SK-N-SH treated with all-trans-retinoic acid at 6 μM for 48 hours (cell line): ENCODE measurements at regions not wholly inside any gene's neighbourhood (a gene's known extent, or its start where the extent isn't known, plus 50 kb on each side); places are given as distances from the start of the nearest gene placed in this dataset.

ENCODE experiments used
- ARNTL ChIP-seq: fragments of 450-650 bp; formaldehyde crosslinking; IDR thresholded peaks from 2 replicates; pipeline ENCODE4 v1.5.0; 2020; ENCODE audit warnings: low read depth, mild to moderate bottlenecking, moderate library complexity, borderline replicate concordance
- CSDC2 ChIP-seq: fragments of 250-450 bp; sonication (Bioruptor Pico); IDR thresholded peaks from 2 replicates; pipeline ENCODE4 v1.5.0; 2020; ENCODE audit warnings: mild to moderate bottlenecking, moderate library complexity
- ESRRG ChIP-seq: fragments of 250-450 bp; sonication (Bioruptor Pico); IDR thresholded peaks from 2 replicates; pipeline ENCODE4 v1.6.1; 2021; ENCODE audit warnings: mild to moderate bottlenecking
- RARB ChIP-seq: fragments of 250-450 bp; sonication (Bioruptor Pico); IDR thresholded peaks from 2 replicates; pipeline ENCODE4 v1.8.0; 2021; ENCODE audit warnings: mild to moderate bottlenecking, moderate library complexity
- SNAI2 ChIP-seq: fragments of 250-450 bp; sonication (Bioruptor Pico); IDR thresholded peaks from 2 replicates; pipeline ENCODE4 v1.5.0; 2020; ENCODE audit warnings: mild to moderate bottlenecking, moderate library complexity
- TOX ChIP-seq: fragments of 250-450 bp; sonication (Bioruptor Pico); IDR thresholded peaks from 2 replicates; pipeline ENCODE4 v1.8.0; 2021; ENCODE audit warnings: mild to moderate bottlenecking, moderate library complexity, borderline replicate concordance
- ZFP3 ChIP-seq: fragments of 250-450 bp; sonication (Bioruptor Pico); IDR thresholded peaks from 2 replicates; pipeline ENCODE4 v1.5.0; 2020; ENCODE audit warnings: mild to moderate bottlenecking, moderate library complexity
- ZNF565 ChIP-seq: fragments of 450-650 bp; formaldehyde crosslinking; conservative IDR thresholded peaks from 2 replicates; pipeline ENCODE4 v1.5.0; 2020; ENCODE audit warnings: low read depth, mild to moderate bottlenecking, moderate library complexity
- TF ChIP-seq, protein P1 (sequence below): fragments of 250-450 bp; sonication (Bioruptor Pico); IDR thresholded peaks from 2 replicates; pipeline ENCODE4 v1.5.1; 2021; ENCODE audit warnings: mild to moderate bottlenecking, moderate library complexity
- TF ChIP-seq, protein P2 (sequence below): fragments of 250-450 bp; sonication (Bioruptor Pico); IDR thresholded peaks from 2 replicates; pipeline ENCODE4 v1.8.0; 2020; ENCODE audit warnings: mild to moderate bottlenecking, moderate library complexity, borderline replicate concordance

- TF ChIP-seq RARB (CRISPR knock-in tag) = no peak
- no peak for TF ChIP-seq SNAI2 (CRISPR knock-in tag)
- TF ChIP-seq ZFP3 (CRISPR knock-in tag) = no peak
- TF ChIP-seq ESRRG = no peak
- TF ChIP-seq ARNTL (CRISPR knock-in tag) = no peak
- no peak for TF ChIP-seq ZNF565 (CRISPR knock-in tag)
- no peak for TF ChIP-seq TOX (CRISPR knock-in tag)
- TF ChIP-seq, protein P1, sequence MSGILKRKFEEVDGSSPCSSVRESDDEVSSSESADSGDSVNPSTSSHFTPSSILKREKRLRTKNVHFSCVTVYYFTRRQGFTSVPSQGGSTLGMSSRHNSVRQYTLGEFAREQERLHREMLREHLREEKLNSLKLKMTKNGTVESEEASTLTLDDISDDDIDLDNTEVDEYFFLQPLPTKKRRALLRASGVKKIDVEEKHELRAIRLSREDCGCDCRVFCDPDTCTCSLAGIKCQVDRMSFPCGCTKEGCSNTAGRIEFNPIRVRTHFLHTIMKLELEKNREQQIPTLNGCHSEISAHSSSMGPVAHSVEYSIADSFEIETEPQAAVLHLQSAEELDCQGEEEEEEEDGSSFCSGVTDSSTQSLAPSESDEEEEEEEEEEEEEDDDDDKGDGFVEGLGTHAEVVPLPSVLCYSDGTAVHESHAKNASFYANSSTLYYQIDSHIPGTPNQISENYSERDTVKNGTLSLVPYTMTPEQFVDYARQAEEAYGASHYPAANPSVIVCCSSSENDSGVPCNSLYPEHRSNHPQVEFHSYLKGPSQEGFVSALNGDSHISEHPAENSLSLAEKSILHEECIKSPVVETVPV = no peak
- TF ChIP-seq, protein P2, sequence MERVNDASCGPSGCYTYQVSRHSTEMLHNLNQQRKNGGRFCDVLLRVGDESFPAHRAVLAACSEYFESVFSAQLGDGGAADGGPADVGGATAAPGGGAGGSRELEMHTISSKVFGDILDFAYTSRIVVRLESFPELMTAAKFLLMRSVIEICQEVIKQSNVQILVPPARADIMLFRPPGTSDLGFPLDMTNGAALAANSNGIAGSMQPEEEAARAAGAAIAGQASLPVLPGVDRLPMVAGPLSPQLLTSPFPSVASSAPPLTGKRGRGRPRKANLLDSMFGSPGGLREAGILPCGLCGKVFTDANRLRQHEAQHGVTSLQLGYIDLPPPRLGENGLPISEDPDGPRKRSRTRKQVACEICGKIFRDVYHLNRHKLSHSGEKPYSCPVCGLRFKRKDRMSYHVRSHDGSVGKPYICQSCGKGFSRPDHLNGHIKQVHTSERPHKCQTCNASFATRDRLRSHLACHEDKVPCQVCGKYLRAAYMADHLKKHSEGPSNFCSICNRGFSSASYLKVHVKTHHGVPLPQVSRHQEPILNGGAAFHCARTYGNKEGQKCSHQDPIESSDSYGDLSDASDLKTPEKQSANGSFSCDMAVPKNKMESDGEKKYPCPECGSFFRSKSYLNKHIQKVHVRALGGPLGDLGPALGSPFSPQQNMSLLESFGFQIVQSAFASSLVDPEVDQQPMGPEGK = no peak
- TF ChIP-seq CSDC2 (CRISPR knock-in tag) = no peak
Measured at GRCh38 chr12:24630856-24631255, 318.0 kb downstream of the BCAT1 start.
